SK-N-SH treated with all-trans-retinoic acid at 6 μM for 48 hours (cell line): ENCODE measurements at regions not wholly inside any gene's neighbourhood (a gene's known extent, or its start where the extent isn't known, plus 50 kb on each side); places are given as distances from the start of the nearest gene placed in this dataset.

Experiments
- ARNTL ChIP-seq: fragments of 450-650 bp; formaldehyde crosslinking; IDR thresholded peaks from 2 replicates; pipeline ENCODE4 v1.5.0; 2020; ENCODE audit warnings: low read depth, mild to moderate bottlenecking, moderate library complexity, borderline replicate concordance
- BACH2 ChIP-seq: fragments of 250-450 bp; sonication (Bioruptor Pico); IDR thresholded peaks from 2 replicates; pipeline ENCODE4 v1.9.0; 2021; ENCODE audit warnings: mild to moderate bottlenecking, borderline replicate concordance
- PPARA ChIP-seq: fragments of 250-450 bp; sonication (Bioruptor Pico); IDR thresholded peaks from 2 replicates; pipeline ENCODE4 v1.5.0; 2020; ENCODE audit warnings: mild to moderate bottlenecking, borderline replicate concordance
- RARB ChIP-seq: fragments of 250-450 bp; sonication (Bioruptor Pico); IDR thresholded peaks from 2 replicates; pipeline ENCODE4 v1.8.0; 2021; ENCODE audit warnings: mild to moderate bottlenecking, moderate library complexity
- ZC3H10 ChIP-seq: fragments of 250-450 bp; sonication (Bioruptor Pico); IDR thresholded peaks from 2 replicates; pipeline ENCODE4 v1.5.1; 2021; ENCODE audit warnings: mild to moderate bottlenecking, moderate library complexity
- ZFP3 ChIP-seq: fragments of 250-450 bp; sonication (Bioruptor Pico); IDR thresholded peaks from 2 replicates; pipeline ENCODE4 v1.5.0; 2020; ENCODE audit warnings: mild to moderate bottlenecking, moderate library complexity
- ZNF565 ChIP-seq: fragments of 450-650 bp; formaldehyde crosslinking; conservative IDR thresholded peaks from 2 replicates; pipeline ENCODE4 v1.5.0; 2020; ENCODE audit warnings: low read depth, mild to moderate bottlenecking, moderate library complexity
- TF ChIP-seq, protein P1 (sequence below): fragments of 250-450 bp; sonication (Bioruptor Pico); IDR thresholded peaks from 2 replicates; pipeline ENCODE4 v1.8.0; 2021; ENCODE audit warnings: low read depth, mild to moderate bottlenecking, moderate library complexity, borderline replicate concordance

DNA sequence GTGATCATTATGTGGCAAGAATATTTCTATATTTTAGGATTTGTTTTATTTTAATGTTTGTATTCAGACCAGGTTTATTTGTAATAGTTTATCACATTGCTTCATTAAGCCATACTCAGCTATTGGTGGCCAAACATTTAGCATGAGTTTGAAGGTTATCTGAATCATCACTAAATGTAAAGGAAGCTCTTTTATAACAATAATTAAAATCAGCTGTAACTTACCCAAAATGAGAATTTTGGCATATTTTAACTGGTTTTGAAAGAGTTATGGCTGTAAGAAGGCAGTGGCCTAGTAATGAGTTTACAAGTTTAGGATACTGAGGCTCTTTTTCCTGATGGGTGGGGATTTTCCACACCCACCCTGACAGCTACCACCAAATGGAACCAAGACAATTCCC, 177.8 kb downstream of the EN1 start:
- TF ChIP-seq PPARA (CRISPR knock-in tag) (no peak), ZFP3 (CRISPR knock-in tag) (no peak), ZNF565 (CRISPR knock-in tag) (no peak), ARNTL (no peak), ZC3H10 (no peak), RARB (CRISPR knock-in tag) (no peak), BACH2 (CRISPR knock-in tag) (no peak)
- TF ChIP-seq, protein P1, sequence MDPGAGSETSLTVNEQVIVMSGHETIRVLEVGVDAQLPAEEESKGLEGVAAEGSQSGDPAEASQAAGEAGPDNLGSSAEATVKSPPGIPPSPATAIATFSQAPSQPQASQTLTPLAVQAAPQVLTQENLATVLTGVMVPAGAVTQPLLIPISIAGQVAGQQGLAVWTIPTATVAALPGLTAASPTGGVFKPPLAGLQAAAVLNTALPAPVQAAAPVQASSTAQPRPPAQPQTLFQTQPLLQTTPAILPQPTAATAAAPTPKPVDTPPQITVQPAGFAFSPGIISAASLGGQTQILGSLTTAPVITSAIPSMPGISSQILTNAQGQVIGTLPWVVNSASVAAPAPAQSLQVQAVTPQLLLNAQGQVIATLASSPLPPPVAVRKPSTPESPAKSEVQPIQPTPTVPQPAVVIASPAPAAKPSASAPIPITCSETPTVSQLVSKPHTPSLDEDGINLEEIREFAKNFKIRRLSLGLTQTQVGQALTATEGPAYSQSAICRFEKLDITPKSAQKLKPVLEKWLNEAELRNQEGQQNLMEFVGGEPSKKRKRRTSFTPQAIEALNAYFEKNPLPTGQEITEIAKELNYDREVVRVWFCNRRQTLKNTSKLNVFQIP (CRISPR knock-in tag) = no peak
